Fibroblast of lung (primary cell): ENCODE measurements at regions not wholly inside any gene's neighbourhood (a gene's known extent, or its start where the extent isn't known, plus 50 kb on each side); places are given as distances from the start of the nearest gene placed in this dataset.

Experiments used
- DNase-seq, 2 donors: peaks; one replicate each; pipeline versions ENCODE4 v3.0.0 to v3.0.0-alpha.2; 2010; ENCODE audit warnings: low read depth in 2 of 2
- H2AFZ ChIP-seq: 2 replicates; pipeline ENCODE4 v1.5.1; 2012; ENCODE audit warnings: low read length, control low read depth, inconsistent platforms
- H3K27ac ChIP-seq: 2 replicates; pipeline ENCODE4 v1.5.1; 2011; ENCODE audit warnings: low read length, control low read depth; ENCODE audit not compliant: insufficient read depth
- H3K27me3 ChIP-seq: 2 replicates; pipeline ENCODE4 v1.5.1; 2011; ENCODE audit warnings: mild to moderate bottlenecking, low read length; ENCODE audit not compliant: control insufficient read depth, insufficient read depth
- H3K36me3 ChIP-seq: 2 replicates; pipeline ENCODE4 v1.5.1; 2011; ENCODE audit warnings: low read length; ENCODE audit not compliant: control insufficient read depth, insufficient read depth
- H3K4me1 ChIP-seq: 2 replicates; pipeline ENCODE4 v1.5.1; 2011; ENCODE audit warnings: low read length; ENCODE audit not compliant: control insufficient read depth, insufficient read depth; ENCODE audit errors: extremely low read depth
- H3K4me2 ChIP-seq: 2 replicates; pipeline ENCODE4 v1.5.1; 2011; ENCODE audit warnings: low read length, control low read depth; ENCODE audit not compliant: insufficient read depth; ENCODE audit errors: extremely low read depth
- H3K4me3 ChIP-seq, 4 experiments: fragments of 200-600 bp in 1 of 4; sonication (generic) in 1 of 4; replicated peaks in 1 of 4; 2 replicates each; pipeline ENCODE4 v1.5.1; 2011 to 2016; ENCODE audit warnings: low read length in 4 of 4, low read depth in 3 of 4, mild to moderate bottlenecking in 3 of 4, control low read depth in 2 of 4, inconsistent platforms in 1 of 4, mixed read lengths in 1 of 4; ENCODE audit not compliant: insufficient read depth in 1 of 4; ENCODE audit errors: control extremely low read depth in 1 of 4
- H3K79me2 ChIP-seq: 2 replicates; pipeline ENCODE4 v1.5.1; 2012; ENCODE audit warnings: mild to moderate bottlenecking, low read length, inconsistent platforms; ENCODE audit not compliant: control insufficient read depth, insufficient read depth
- H3K9ac ChIP-seq: 2 replicates; pipeline ENCODE4 v1.5.1; 2011; ENCODE audit warnings: mild to moderate bottlenecking, low read length, control low read depth; ENCODE audit not compliant: insufficient read depth
- H3K9me3 ChIP-seq: 2 replicates; pipeline ENCODE4 v1.5.1; 2012; ENCODE audit warnings: low read depth, low read length; ENCODE audit not compliant: control insufficient read depth, insufficient read depth
- H4K20me1 ChIP-seq: 2 replicates; pipeline ENCODE4 v1.5.1; 2011; ENCODE audit warnings: low read length; ENCODE audit not compliant: control insufficient read depth, insufficient read depth; ENCODE audit errors: extremely low read depth
- CTCF ChIP-seq, 2 donors: IDR thresholded peaks in 1 of 2; conservative IDR thresholded peaks in 1 of 2; 1 replicate in 1 of 2; 2 replicates in 1 of 2; pipeline ENCODE4 v1.5.1; 2011 to 2012; ENCODE audit warnings: low read length in 2 of 2, control low read depth in 1 of 2, inconsistent platforms in 1 of 2, low read depth in 1 of 2, mild to moderate bottlenecking in 1 of 2
- EZH2 ChIP-seq: IDR thresholded peaks from 2 replicates; pipeline ENCODE4 v1.5.1; 2012; ENCODE audit warnings: low read length, control low read depth, mild to moderate bottlenecking; ENCODE audit errors: missing control alignments

- Histone ChIP-seq H3K27ac (no peak overlapping the region), H2AFZ (no peak overlapping the region), H3K4me1 (no peaks in the 10 kb centered on the region), H3K9me3 (no peaks in the 10 kb centered on the region), H3K27me3 (no peaks in the 10 kb centered on the region), H4K20me1 (no peaks in the 10 kb centered on the region), H3K4me3 (no peak overlapping the region), H3K79me2 (no peaks in the 10 kb centered on the region), H3K36me3 (no peaks in the 10 kb centered on the region), H3K4me2 (no peak overlapping the region), H3K9ac (no peak overlapping the region)
- peak in 1 of 2 donors; percentile 64 for TF ChIP-seq CTCF (conservative IDR thresholded peaks at IDR 0.05 in 1 of 2, IDR thresholded peaks at IDR 0.05 in 1 of 2; ENCODE audit: low read depth in 1 of 2, low read length in 2 of 2)
- TF ChIP-seq EZH2: no peak
- DNase-seq: no peak
Observed at GRCh38 chr17:73998653-73999645, 204.5 kb upstream of the RPL38 start.

DNA sequence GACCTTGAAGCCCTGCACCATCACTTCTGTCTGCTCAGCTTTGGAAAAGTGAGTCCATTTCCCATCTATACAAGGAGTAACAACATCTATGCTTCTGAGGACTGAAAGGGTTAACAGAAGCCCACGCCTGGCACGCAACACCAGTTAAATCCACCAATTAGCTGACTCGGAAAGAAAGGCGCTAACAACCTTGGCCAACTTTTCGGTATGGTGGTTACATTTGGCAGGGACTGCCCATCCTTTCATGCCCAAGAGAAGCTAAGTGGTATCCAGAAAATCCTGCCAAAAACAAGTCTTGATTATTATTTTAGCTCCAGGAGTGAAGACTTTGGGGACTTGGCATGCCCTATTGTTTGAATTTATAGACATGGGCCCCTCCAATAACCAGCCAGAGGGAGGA, 202.3 kb upstream of the RPL38 start:
- DNase-seq: no peak
- H2AFZ ChIP-seq: no peak overlapping the region
- no peak overlapping the region for H3K4me3 ChIP-seq
- no peak for TF ChIP-seq EZH2
- no peak for TF ChIP-seq CTCF (conservative IDR thresholded peaks at IDR 0.05 in 1 of 2, IDR thresholded peaks at IDR 0.05 in 1 of 2; ENCODE audit: low read depth in 1 of 2, low read length in 2 of 2)
- H3K4me2 ChIP-seq: no peak overlapping the region
- H3K27me3 ChIP-seq: no peaks in the 10 kb centered on the region
- H4K20me1 ChIP-seq: no peaks in the 10 kb centered on the region
- H3K36me3 ChIP-seq: no peaks in the 10 kb centered on the region
- H3K9me3 ChIP-seq: no peaks in the 10 kb centered on the region
- H3K27ac ChIP-seq: no peak overlapping the region
- no peak overlapping the region for H3K9ac ChIP-seq
- H3K79me2 ChIP-seq: no peaks in the 10 kb centered on the region
- H3K4me1 ChIP-seq: no peaks in the 10 kb centered on the region

GRCh38 chr17:74002241-74002640, 201.2 kb upstream of the RPL38 start:
- TF ChIP-seq CTCF (conservative IDR thresholded peaks at IDR 0.05 in 1 of 2, IDR thresholded peaks at IDR 0.05 in 1 of 2; ENCODE audit: low read depth in 1 of 2, low read length in 2 of 2) (no peak), EZH2 (no peak)
- DNase-seq: no peak
- Histone ChIP-seq H3K79me2 (no peaks in the 10 kb centered on the region), H4K20me1 (no peaks in the 10 kb centered on the region), H3K27me3 (no peaks in the 10 kb centered on the region), H3K4me1 (no peaks in the 10 kb centered on the region), H3K4me2 (no peak overlapping the region), H3K9ac (no peak overlapping the region), H3K4me3 (no peak overlapping the region), H3K27ac (no peak overlapping the region), H2AFZ (no peak overlapping the region), H3K9me3 (no peaks in the 10 kb centered on the region), H3K36me3 (no peaks in the 10 kb centered on the region)
